ENCODE measurements at regions not wholly inside any gene's neighbourhood (a gene's known extent, or its start where the extent isn't known, plus 50 kb on each side); places are given as distances from the start of the nearest gene placed in this dataset.
A peak's percentile ranks its signal among the peaks of the same experiment; 100 is the strongest.
"Not testable (repeated sequence)": the region's sequence is repeated elsewhere in the genome, so short reads cannot be mapped to it uniquely, and the experiment has no call there.

DNA sequence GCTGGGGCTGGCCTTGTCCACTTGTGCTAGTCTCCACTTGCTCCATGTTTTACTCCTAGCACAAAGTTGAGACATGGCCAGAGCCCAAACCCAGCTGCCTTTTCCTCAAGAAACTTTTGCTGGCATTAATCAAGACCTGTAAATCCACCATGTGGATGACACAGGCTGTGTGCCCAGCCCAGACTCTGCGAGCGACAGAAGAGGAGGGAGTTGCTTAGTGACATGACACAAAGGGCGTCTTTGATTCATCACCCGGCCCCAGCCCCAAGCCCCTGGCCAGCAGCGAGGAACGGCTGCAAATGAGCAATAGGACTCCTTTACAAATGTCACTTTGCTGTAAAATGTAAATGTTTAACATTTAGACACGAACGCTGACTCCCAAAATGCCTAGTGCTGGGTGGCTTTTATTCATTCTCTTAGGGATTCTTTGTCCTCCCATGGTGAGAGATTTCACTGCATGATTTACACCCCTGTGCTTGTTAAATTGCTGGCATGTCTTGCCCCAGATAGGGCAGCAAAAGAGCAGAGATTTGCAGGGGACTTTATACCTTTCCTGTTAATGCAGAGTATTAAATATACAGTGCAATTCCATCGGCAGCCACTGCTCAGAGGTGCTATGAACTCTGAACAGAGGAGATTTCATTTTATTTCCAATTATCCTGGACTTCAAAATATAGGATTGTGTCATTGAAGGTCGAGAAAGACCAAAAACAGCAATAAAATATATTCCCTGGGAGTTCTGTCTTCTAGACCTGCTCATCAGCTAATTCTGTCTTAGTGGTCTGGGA lies 263.6 kb upstream of the NCAM1 start:
- no peak for DNase-seq (ENCODE audit: low read depth, low spot score)

DNA sequence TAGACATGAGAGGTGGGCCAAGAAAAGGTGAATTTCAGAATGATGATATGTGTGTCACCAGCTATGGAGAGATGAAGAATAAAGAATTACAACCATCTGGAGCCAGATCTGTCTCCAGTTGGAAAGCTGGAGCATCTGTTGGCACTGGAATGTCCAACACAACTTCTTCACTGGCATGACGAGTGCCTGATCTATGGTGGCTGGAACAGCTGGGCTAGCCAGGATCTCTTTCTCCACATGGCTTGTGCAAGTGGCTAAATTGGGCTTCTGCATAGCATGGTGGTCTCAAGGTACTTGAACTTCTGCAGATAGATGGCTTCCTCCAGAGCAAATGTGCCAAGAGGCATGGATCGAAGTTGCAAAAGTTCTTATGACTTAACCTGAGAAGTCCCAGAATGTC lies 256.1 kb upstream of the NCAM1 start:
- no peak for DNase-seq (ENCODE audit: low read depth, low spot score)

DNA sequence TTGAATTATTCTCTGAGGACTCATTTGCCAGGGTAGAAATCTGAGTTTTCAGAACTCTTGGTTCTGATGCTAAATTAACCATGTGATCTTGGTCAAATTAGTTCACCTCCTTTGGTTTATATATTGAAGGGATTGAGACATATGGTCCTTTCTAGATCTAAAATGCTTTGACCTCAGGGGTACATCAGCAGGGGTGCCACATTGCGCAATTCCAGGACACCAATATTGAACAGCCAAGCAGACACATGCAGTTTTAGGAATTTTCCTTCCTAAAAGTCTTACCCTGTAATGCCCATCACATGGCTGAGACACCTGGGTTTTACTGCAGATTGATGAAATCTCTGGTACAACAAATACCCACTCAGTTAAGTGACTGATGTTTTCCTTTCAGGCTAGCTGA lies 254.4 kb upstream of the NCAM1 start:
- no peak for DNase-seq (ENCODE audit: low read depth, low spot score)

DNA sequence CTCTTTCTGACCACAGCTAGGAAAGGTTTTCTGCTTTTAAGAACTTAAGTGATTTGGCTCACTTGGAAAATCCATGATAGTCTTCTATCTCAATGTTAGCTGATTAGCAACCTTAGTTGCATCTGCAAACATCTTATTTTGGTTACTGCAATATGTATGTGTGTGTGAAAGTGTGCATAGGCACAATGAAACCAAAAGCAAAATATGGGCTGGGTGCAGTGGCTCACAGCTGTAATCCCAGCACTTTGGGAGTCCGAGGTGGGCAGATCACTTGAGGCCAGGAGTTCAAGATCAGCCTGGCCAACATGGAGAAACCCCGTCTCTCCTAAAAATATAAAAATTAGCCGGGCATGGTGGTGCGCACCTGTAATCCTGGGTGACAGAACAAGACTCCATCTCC lies 246.9 kb upstream of the NCAM1 start:
- DNase-seq (ENCODE audit: low read depth, low spot score), result not testable (repeated sequence)

DNA sequence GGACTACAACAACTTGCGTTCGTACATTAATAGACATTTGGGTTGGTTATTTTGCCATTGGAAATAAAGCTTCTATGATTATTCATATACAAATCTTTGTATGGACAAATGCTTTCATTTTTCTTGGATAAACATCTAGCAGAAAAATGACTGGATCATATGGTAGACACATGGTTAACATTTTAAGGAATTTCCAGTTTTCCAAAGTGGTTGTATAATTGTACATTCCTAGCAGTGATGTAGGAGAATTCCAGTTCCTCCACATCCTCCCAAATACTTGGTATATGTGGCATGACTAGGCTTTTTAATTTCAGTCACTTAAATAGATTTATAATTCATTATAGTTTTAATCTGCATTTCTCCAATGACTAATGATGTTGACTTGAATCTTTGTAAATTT lies 246.2 kb upstream of the NCAM1 start:
- no peak for DNase-seq (ENCODE audit: low read depth, low spot score)

DNA sequence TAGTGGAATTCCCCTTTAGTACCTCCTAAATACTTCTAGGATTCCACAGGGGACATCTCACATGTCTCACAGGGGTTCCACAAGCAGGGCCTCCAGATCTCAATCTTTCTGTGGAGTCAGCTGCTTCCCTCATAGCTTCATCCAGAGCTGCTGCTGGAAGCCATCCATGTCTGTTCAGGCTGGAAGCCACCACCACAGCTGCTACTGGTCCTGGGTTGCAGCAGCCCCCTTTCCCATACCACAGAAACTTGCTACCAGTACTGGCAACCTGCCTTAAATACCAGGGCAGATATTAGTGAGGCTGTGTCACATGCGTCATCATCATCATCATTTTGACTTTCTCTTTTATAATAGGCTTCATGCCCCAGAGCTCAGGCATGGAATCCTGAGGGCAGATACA lies 242.7 kb upstream of the NCAM1 start:
- DNase-seq (ENCODE audit: low read depth, low spot score), result no peak

DNA sequence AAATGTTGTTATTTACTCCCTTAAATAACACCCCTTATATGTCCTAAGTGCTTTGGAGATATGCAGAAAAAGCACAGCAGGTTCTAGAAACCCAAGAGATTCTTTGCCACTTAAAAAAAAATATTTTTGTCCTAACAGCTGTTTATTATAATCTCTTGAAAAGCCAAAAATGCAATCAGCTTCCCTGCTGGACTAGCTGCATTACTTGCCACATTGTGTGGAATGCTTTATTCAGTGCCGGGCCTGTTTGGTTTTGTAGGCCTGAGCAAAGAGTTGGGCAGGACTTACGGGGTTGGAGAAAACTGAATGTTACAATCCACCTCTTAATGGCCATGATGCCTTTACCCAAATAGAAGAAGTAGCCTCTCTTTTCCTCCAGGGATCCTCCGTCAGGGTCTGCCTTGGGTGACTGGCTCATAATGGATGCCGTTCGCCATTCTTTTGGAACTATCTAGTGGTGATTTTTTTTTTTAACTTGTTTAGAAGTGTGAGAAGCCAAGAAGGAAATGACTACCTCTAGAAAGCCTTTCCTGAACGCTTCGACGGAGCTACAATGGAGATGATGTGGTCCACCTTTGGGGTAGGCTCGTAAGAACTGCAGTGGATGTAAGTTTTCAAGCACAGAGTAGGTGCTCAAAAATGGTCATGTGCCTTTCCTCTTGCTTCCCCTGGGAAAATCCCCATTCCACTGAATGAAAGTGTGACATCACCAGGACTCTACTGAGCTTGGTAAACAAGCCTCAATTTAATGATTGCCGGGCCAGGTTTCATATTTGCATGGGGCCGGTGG lies 241.3 kb upstream of the NCAM1 start:
- DNase-seq (ENCODE audit: low read depth, low spot score), result no peak

DNA sequence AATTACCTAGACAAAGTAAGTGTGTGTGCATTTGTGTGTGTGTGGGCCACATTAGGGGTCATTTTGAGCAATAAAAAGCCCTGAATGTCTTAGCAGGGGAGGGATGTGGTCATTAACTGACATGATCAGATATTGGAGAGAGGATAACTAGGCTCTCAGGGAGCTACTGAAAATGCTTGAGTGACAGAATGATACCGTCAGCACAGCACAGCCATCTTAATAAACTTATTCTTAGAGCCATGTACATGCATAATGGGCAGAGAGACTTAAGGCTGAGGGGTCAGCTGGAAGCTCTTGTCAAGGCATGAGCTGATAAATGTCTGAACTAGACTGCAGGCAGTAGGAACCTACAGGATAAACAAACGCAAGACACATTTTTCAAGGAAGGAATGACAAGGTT lies 239.1 kb upstream of the NCAM1 start:
- no peak for DNase-seq (ENCODE audit: low read depth, low spot score)

DNA sequence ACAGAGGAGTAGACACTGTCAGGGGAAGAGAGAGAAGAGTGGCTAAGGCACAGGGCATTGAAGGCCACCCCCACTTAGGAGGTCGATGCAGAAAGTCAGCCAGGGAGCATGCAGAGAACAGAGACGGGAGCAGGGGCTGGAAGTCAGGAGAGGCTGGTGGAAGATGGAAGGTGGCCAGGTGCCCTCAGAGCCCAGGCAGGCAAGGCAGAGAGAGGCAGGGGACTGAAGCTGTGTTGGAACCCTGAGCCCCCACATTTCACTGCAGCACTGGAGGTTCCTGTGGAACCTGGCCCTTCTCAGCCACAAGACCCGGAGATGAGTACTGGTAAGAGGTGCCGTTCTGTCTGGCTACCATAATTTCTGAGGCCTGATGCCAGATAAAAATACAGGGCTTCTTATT lies 238.3 kb upstream of the NCAM1 start:
- no peak for DNase-seq (ENCODE audit: low read depth, low spot score)

DNA sequence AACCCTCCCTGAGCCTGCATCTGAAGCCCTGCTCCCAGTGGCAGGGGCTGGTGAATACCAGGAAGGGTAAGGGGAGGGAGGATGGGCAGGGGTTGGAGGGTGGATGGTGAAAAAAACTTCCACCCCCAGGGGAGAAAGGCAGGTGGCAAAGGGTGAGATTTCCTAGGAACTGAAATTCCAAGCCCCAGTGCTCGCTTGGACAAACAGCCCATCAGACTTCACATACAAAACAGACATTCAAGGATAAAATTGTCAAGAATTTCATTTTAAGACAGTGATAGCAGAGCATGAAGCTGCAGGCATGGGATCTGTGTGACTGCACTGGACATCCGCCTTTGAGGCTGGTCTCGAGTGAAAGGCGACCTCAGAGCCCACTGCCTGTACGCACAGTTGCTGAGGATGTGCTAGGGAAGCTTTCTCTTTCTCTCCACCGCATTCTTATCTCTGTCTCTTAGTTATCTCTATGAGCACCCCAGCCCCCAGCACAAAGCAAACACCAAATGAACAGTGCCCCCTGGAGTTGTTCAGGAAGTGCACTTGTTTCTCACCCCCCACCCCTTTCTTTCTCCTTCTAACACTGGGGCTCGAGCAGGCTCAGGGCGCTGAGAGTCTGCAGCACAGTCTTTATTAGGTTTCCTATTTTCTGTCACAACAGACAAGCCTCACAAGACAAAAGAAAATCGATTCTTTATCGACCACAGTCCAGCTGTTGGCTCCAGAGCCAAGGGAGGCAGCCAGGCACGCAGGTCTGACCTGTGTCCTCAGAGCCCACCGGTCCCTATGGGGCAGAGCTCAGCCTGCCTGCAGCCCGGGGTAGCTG lies 237.3 kb upstream of the NCAM1 start:
- no peak for DNase-seq (ENCODE audit: low read depth, low spot score)

DNA sequence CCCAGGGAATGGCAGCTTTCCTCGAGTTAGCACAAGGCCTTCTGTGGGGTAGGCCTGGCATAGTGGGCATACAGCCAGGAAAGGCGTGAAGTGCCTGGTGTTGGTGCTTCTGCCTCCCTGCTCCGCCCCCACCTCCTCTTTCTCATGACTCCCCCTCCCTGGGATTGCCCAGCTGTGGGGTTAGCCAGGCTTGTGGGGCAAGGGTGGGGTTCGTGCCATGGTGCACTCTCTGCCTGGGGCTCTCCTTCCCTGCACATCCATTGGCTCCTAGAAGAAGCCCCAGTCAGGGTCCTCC lies 236.8 kb upstream of the NCAM1 start:
- DNase-seq (ENCODE audit: low read depth, low spot score), result no peak

DNA sequence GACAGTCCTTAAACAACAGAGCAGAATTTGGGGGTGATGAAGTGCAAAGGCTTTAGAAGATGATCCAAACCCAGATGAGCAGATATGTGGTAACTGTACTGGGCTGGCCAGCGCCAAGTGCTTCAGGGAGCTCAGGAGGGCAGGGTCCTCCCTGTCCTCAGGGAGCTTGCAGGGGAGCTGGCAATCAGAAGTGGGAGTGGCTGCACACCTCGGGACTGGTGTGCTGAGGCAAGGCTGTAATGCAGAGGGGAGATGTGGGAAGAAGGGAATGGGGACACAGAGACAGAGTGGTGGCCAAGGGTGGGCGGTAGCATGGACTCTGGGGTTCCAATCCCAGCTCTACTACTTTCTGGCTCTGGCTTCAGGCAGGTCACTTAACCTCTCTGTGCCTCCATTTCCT lies 235.6 kb upstream of the NCAM1 start:
- DNase-seq (ENCODE audit: low read depth, low spot score), result no peak

DNA sequence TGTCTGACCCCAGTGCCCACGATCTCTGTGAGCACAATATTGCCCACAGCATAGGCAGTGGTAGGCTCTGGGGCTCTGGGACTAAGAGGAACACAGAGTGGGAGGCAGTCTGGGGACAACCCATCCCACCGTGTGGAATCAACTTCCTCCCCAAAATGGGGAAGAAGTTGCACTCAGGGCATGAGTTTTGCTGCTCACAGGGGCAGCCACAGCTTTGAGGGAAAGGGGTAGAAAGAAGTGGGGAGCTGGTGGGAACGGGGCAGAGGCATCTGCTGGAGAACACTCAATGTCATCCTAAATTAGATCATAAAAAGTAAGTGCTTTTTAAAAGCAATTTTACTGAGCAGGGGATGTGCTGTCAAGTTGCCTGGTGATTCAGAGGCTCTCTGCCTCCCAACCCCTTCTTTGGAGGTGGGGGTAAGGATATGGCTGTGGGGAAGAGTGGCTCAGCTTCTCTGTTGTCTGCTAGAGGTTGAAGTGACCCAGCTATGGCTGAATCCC lies 233.8 kb upstream of the NCAM1 start:
- no peak for DNase-seq (ENCODE audit: low read depth, low spot score)

DNA sequence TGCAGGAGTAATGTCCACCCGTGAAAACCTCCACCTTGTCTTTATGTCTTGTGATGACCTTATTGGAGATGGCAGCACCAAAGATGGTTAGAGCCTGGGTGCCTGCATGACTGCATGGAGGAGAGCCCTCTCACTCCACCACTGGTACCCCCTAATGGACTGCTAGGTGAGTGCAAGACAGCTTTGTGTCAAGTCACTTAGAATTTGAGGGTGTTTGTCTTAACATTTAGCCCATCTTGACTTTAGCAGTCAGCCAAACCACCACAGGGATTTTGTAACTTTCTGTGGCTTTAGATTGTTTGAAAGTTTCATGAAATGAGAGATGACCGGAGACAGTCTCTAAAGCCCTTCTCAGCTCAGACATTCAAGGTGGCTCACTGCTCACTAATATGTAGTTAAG lies 232.9 kb upstream of the NCAM1 start:
- no peak for DNase-seq (ENCODE audit: low read depth, low spot score)

DNA sequence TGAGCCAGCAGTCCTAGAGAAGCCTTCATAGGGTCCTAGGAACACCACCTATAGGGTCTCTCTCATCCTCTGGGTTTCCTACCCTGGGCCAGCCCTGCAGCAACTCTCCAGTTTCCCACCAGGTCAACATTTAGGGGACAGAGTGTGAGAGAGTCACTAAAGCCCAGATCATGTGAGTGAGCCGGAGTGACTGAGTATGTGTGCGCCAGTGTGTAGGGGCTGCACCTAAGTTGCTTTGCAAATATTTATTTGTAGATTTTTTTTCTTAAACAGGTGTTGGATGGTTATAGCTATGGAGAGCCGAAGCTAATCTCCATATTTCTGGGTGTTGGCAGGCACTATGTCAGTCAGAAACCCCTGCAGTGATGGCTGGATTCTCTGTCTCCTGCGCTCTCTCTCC lies 232.5 kb upstream of the NCAM1 start:
- no peak for DNase-seq (ENCODE audit: low read depth, low spot score)

DNA sequence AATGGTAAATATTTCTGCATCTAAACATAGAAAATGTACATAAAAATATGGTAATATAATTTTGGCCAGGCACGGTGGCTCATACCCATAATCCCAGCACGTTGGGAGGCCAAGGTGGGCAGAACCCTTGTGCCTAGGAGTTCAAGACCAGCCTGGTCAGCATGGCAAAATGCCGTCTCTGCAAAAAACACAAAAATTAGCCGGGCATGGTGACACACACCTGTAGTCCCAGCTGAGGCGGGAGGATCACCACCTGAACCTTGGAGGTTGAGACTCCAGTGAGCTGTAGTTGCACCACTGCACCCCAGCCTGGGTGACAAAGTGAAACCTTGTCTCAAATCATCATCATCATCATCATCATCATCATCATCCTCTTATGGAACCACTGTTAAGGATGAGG lies 230.6 kb upstream of the NCAM1 start:
- no peak for DNase-seq (ENCODE audit: low read depth, low spot score)

DNA sequence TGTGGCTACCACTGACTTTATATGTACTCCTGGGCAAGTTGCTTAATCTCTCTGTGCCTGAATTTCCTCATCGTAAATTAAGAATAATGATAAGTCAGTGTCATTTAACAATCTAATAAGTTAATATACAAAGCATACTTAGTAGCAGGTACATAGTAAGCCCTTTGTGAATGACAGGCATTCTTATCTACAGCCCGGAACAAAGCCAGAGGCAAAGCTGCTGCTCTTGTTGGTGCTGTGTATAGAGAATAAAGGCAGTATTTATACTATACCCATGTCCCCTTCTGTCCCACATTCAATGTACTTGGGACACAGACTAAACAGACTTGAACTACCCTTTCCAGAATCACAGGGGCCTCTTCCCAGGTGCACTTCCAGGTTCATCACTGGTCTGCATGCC lies 229.7 kb upstream of the NCAM1 start:
- no peak for DNase-seq (ENCODE audit: low read depth, low spot score)

DNA sequence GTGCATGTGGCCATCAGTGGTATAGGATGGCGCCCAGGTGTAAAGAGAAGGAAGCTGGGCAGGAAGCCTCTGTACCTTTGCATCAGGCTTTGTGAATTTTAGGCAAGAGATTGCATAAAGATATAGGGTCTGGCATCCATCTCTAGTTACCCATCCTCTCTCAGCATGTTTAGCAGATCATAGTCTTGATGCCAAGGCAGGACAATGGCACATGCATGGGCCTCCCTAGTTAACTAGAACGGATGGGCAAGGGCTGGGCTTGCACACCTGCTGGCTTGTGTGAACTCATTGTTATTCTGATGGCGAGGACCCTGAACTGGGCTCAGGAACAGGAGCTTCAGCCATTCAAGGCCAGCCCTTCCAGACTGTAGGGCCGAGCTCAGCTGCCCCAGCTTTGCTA lies 229.2 kb upstream of the NCAM1 start:
- DNase-seq (ENCODE audit: low read depth, low spot score), result no peak

DNA sequence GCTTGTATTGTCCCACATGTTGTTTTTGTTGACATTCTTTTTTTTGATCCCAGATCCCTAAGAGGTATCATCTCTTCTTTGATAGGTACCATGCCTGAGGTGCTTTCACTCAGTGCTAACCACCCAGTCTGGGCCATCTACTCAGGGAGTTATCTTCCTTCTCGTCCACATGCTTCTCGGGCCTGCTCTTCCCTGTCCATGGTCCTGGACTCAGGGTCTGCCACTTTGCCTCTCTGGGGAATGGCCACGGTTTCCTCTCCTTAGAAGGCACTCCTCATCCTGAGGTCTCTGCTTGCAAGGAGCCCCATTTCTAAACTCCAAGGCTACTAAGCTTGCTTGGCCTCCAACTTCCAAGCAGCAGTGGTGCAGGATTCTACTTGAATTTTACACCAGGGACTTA lies 227.0 kb upstream of the NCAM1 start:
- peak; percentile 68 for DNase-seq (ENCODE audit: low read depth, low spot score)

DNA sequence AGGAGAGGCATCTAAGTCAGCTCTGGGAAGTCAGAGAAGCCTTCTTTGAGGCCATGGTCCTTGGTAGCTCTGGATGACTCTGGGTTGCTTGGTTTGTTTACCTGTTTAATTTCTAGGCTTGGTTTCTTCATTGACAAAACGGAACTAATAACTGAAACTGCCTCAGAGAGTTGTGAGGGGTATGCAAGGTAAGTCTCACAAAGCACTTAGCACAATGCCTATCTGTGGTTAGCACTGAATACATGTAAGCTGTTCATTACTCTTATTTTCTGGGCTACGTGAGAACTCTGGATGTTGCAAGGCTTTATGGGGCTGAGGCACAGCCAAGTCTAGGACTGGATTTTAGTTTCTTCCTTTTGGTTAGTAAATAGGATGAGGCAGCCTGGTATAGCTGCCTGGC lies 225.8 kb upstream of the NCAM1 start:
- DNase-seq (ENCODE audit: low read depth, low spot score), result no peak

DNA sequence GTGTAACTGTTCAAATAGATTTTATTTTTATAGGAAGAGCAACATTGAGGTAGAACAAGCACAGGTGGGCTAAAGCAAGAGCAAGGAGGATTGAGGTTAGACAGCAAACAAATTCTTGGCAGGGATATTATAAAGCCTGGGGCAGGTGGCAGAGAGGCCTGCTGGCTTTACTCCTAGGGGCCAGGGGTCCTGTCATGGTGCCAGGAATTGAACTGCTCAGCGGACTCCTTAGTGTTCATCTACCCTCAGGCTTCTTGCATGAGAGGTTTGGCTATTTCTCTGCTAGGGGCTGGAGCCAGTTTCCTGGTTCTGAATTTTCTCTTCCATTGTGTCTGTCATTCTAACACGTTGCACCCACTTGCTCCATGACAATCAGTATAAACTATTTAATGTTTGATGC lies 217.2 kb upstream of the NCAM1 start:
- DNase-seq (ENCODE audit: low read depth, low spot score), result no peak

DNA sequence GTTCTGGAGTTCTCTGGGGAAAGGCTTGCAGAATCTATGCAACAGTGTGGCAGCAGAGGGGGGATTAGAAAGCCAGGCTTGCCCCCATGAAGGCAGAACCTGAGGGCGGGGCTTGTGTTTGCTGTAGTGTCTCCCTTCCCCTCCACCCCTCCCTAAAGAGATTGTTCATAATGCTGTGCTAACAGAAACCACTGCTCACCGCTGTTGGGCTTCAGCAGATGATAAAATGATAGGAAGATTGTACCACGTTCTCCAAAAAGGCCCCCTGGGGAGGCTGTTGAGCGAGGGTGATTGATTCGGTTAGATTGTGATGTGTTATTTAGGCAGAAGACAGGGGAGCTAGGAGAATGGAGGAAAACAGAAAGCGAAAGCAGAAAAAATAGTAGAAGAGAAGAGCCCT lies 215.2 kb upstream of the NCAM1 start:
- DNase-seq (ENCODE audit: low read depth, low spot score), result no peak

DNA sequence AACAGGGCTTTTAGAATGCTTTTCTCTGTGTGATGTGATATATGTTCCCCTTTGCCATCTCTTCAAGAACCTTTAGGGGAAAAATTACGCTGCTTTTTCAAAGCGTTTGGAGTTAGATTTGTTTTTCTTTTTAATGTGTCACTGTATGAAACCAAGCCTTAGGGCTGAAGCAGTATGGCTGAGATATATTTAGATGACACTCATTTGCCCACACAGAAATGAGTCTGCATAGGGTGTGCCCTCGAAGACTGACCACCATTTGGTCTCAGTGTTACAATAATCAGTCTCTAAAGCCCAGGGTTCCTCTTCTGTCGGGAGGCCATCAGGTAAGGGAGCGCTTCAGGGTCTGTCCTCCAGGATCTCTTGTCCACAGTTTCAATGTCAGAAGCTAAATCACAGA lies 213.0 kb upstream of the NCAM1 start:
- DNase-seq (ENCODE audit: low read depth, low spot score), result no peak

Data from ELF-1 (cell line).